ENCODE measurements at regions not wholly inside any gene's neighbourhood (a gene's known extent, or its start where the extent isn't known, plus 50 kb on each side); places are given as distances from the start of the nearest gene placed in this dataset.

- TF ChIP-seq GABPA (IDR thresholded peaks at IDR 0.05 in 1 of 2, conservative IDR thresholded peaks at IDR 0.05 in 1 of 2) = no peak
- no peak for TF ChIP-seq CTCF (IDR thresholded peaks at IDR 0.05; ENCODE audit: low read depth, low read length, missing input control)
- no peak for TF ChIP-seq TAF1 (conservative IDR thresholded peaks at IDR 0.05)
- TF ChIP-seq YY1 (IDR thresholded peaks at IDR 0.05) = no peak
- no peak for TF ChIP-seq HNF4G (IDR thresholded peaks at IDR 0.05)
- TF ChIP-seq, protein P1, sequence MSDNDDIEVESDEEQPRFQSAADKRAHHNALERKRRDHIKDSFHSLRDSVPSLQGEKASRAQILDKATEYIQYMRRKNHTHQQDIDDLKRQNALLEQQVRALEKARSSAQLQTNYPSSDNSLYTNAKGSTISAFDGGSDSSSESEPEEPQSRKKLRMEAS (IDR thresholded peaks at IDR 0.05) = no peak
- TF ChIP-seq, protein P2, sequence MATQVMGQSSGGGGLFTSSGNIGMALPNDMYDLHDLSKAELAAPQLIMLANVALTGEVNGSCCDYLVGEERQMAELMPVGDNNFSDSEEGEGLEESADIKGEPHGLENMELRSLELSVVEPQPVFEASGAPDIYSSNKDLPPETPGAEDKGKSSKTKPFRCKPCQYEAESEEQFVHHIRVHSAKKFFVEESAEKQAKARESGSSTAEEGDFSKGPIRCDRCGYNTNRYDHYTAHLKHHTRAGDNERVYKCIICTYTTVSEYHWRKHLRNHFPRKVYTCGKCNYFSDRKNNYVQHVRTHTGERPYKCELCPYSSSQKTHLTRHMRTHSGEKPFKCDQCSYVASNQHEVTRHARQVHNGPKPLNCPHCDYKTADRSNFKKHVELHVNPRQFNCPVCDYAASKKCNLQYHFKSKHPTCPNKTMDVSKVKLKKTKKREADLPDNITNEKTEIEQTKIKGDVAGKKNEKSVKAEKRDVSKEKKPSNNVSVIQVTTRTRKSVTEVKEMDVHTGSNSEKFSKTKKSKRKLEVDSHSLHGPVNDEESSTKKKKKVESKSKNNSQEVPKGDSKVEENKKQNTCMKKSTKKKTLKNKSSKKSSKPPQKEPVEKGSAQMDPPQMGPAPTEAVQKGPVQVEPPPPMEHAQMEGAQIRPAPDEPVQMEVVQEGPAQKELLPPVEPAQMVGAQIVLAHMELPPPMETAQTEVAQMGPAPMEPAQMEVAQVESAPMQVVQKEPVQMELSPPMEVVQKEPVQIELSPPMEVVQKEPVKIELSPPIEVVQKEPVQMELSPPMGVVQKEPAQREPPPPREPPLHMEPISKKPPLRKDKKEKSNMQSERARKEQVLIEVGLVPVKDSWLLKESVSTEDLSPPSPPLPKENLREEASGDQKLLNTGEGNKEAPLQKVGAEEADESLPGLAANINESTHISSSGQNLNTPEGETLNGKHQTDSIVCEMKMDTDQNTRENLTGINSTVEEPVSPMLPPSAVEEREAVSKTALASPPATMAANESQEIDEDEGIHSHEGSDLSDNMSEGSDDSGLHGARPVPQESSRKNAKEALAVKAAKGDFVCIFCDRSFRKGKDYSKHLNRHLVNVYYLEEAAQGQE (IDR thresholded peaks at IDR 0.05) = no peak
- TF ChIP-seq RXRA (IDR thresholded peaks at IDR 0.05) = no peak
- TF ChIP-seq SP1 (IDR thresholded peaks at IDR 0.05) = no peak
Measured at GRCh38 chr6:55011034-55011433, 163.3 kb upstream of the HCRTR2 start.
